Posterior cingulate gyrus (tissue), 11 donors: ENCODE measurements at regions not wholly inside any gene's neighbourhood (a gene's known extent, or its start where the extent isn't known, plus 50 kb on each side); places are given as distances from the start of the nearest gene placed in this dataset.

Source experiments
- DNase-seq, 10 donors: peaks; one replicate each; pipeline versions ENCODE4 v3.0.0 to v3.0.0-alpha.2; 2020 to 2021; ENCODE audit warnings: mixed read lengths in 3 of 10
- intact Hi-C: fragments of 100-400 bp; cut with DNase I; formaldehyde crosslinking; loops from one replicate; pipeline ENCODE4 v1.15.1; 2023

- DNase-seq, result no peak
- intact Hi-C loops, result loop anchor here (5.0 kb wide), 2 partner anchors 1210 to 1290 kb away; no protein-coding TSS in a partner anchor
Measured at GRCh38 chr12:91361864-91362263, 179.2 kb upstream of the DCN start.

DNA sequence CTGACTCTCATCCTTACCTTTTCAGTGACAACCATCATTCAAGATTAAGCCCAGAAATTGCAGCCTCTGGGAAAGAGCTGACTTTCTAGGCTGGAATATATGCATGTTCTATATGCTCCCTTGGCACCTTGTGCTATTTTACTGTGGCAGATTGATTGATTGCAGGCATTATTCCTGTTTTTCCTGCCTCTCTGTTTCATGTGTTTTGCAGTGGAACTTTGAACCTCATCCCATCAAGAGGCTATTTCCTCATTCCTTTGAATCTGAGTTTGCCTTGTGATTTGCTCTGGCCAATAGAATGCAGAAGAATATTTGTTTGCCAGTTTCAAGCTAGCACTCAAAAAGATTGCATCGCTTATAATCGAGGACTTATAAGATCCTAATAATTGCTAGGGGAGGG lies 174.8 kb upstream of the DCN start:
- no peak for DNase-seq
- intact Hi-C loops, result loop anchor here (5.0 to 10.0 kb wide), 2 partner anchors 183 to 380 kb away; no protein-coding TSS in a partner anchor

GRCh38 chr12:91356405-91356804 lies 173.8 kb upstream of the DCN start:
- DNase-seq, result no peak
- intact Hi-C loops, result loop anchor here (5.0 to 10.0 kb wide), 2 partner anchors 182 to 379 kb away; no protein-coding TSS in a partner anchor

GRCh38 chr12:91355150-91356006 lies 172.8 kb upstream of the DCN start:
- peak; percentile 20 to 94 (median 71) for DNase-seq
- intact Hi-C loops, result loop anchor here (5.0 to 10.0 kb wide), 2 partner anchors 181 to 378 kb away; no protein-coding TSS in a partner anchor

DNA sequence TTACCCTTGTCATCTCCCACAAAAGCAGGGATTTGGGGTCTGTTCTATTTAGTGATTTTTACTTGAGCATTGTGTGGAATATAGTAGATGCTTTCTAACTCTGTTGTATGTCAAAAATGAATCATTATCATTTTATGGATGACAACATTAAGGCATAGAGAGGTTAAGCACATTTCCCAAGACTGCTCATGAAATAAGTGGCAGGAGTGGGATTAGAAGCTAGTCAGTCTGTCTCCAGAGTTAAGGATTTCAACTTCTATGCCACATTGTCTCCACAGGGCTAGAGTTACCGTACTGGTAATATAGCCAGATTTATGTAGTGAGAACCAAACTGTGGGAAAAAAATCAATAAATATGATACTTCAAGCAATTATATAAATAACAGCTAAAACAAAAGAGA lies 170.6 kb upstream of the DCN start:
- intact Hi-C loops, result loop anchor here (10.0 kb wide), 1 partner anchor 178 kb away; no protein-coding TSS in a partner anchor

GRCh38 chr12:91349476-91349875 lies 166.9 kb upstream of the DCN start:
- DNase-seq, result no peak
- intact Hi-C loops, result no loop called here

More for the DNA sequence above, 170.6 kb upstream of the DCN start:
- no peak for DNase-seq

DNA sequence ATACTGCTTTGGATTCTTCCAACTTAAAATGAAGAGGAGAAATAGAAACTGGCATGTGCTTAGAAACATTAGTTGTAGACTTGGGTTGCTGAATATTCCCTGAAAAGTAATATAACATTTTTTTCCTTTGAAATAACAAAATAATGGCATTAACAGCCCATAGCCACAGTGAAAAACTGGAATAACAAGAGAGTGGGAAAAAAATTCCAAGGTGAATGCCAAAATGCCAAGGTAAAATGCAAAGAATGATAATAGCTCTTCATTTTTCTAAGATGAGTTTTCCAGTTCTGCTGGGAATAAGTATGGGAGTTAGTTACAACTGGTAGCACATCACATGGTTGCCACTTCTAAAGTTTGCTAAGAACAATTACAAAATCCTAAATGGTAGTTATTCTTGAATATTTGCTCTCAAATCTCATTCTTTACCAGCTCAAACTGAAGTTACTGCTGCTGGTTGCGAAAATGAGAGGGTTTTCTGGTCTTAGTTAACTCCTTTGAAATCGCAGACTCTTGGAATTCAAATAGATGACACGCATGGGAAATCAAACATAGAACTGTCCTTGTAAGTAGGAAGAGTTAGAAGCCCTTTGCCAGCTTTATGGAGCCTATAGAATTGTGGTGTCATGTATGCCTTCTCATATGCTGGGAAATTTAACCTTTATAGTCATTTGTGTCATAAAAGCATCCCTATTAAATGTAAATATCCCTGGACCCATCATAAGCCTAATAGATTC lies 165.0 kb upstream of the DCN start:
- no peak for DNase-seq
- intact Hi-C loops, result no loop called here

DNA sequence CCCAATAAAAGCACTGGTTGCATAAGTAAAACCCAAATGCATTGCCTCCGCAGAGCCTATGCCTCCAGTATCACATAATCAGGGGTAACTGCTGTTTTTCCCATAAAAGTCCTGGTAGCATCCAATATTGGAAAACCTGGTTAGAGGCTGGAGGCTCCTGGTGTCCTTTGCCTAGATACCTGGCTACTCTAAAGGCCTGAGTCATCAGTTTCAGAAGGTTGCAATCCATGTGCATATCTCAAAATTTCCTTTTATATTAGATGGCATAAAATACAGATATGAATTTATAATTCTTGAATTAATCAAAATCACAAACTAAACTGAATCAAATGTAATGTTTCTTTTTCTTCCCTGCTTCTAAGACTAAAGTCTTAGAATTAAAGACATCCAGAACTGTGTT lies 164.2 kb upstream of the DCN start:
- DNase-seq, result no peak
- intact Hi-C loops, result no loop called here

DNA sequence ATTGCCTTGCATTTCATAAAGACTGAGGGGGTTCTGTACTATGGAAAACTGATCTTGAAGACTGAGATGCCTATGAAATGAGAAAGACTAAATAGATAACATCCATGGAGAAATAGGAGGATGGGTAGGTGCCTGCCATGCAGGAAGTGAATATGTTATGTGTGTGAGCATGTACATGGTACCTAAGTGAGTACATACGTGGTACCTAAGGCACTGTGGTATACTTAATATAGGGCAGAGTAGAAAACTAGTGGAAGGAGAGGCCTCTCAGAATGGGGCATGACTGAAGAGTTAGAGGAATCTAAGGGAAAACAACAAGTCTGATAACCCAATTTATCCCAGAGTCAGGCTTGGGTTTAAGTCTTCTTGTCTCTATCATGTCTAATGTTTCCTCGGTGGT lies 161.8 kb upstream of the DCN start:
- intact Hi-C loops, result no loop called here

DNA sequence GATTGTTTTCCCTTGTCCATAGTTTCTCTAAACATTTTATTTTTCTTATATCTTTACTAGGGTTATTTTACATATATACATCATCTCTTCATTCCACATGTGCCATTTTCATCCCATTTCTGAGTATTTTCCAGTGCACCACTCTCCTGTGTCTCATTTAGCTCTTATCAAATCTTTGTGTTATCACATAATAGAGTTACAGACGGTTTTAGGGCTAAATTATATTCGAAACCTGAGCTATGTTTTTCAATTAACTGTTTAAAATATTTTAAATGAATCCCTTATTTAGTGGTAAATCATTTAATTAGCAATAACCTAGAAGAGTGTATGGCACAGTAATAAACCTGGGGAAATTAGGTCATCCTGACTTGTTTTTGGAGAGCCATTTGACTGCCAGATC lies 160.4 kb upstream of the DCN start:
- intact Hi-C loops, result no loop called here
- DNase-seq, result no peak

More for the DNA sequence above, 161.8 kb upstream of the DCN start:
- DNase-seq, result no peak

DNA sequence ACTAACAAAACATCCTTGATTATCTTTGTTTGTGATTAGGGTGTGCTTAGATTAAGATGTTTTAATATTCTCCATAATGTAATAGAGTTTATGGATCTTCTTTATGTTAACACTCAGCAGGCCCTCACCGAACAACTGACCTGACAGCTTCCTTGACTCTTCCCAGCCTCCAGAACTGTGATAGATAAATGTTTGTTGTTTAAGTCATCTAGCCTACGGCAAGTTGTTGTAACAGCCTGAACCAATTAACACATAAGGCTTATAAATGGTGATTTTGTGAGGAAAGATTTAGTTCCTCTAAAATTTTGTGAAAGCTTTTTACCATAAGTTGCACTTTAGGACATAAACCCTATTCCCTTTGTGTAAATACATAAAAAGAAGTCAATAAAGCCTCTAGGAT lies 156.5 kb upstream of the DCN start:
- DNase-seq, result no peak
- intact Hi-C loops, result no loop called here

DNA sequence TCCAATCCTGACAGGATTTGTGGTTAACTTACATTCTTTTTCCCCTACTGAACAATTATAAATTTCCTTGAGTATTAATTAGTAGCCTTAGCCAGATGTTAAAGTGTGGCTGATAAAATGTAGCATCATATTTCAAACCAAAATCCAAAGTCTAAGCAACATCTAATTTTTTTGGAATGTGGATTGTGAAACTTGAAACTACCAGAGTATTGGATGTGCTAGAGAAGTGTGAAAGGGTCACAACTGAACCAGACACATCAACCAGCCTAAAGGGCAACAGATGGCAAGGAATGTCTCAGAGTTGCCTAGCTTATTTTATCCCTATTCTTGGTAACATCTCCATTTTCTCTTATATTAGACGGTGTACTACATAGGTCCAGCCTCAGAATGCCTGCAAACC lies 153.1 kb upstream of the DCN start:
- intact Hi-C loops, result no loop called here
- no peak for DNase-seq

DNA sequence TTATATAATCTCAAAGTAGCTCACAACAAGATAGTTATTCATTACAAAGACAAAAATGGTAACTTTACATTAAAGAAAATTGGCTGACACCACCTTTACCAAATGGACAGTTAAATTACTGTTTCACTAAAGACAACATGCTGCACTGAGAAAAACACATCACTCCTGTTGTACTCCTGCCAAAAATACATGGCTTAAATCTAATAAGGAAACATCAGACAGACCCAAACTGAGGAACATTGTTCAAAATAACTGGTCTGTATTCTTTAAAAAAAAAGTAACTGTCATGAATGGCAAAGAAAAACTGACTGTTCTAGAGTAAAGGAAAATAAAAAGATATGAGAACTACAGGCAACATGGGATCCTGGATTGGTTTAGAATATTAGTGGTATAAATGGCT lies 151.3 kb upstream of the DCN start:
- no peak for DNase-seq
- intact Hi-C loops, result no loop called here

GRCh38 chr12:91332302-91332701 lies 149.7 kb upstream of the DCN start:
- intact Hi-C loops, result no loop called here
- DNase-seq, result no peak

DNA sequence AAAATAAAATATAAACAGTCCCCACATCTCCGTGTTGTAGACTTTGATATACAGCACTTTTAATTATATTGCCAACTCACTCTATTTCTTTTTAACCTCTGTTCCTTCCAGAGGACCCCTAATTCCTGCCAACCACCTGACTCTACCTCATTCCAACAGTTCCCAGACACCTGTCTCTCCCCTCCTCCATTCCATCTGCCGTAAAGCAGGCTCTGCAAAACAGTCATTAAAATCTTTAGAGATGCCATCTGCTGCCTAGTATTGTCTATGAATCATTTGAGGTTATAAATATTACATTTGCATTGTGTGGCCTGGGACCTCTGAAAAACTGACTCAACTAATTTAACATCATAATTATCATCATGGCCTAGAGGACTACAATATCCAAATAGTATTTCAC lies 148.8 kb upstream of the DCN start:
- no peak for DNase-seq
- intact Hi-C loops, result no loop called here

- intact Hi-C loops, result loop anchor here (5.0 kb wide), 2 partner anchors 136 to 351 kb away; no protein-coding TSS in a partner anchor
- no peak for DNase-seq
Measured at GRCh38 chr12:91328451-91328850, 145.8 kb upstream of the DCN start.

GRCh38 chr12:91327889-91328288 lies 145.3 kb upstream of the DCN start:
- intact Hi-C loops, result loop anchor here (5.0 kb wide), 2 partner anchors 136 to 351 kb away; no protein-coding TSS in a partner anchor
- no peak for DNase-seq

DNA sequence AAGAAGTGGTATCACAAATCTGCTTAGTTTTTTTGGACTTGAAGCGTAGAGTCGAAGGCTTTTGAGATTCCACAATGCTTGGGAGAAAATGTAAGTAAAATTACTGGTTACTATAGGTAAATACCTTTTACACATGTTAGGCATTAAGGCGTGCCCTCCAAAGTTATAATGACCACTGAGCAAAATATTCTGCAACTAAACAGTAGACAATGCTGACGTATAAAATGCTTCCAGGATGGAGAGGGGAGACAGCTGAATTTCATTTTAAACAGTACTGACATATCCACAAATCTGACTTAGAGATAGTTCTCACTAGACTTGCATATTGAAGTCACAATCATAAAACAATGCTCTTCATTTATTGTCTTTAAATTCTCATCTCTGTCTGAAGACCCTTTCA lies 144.5 kb upstream of the DCN start:
- intact Hi-C loops, result loop anchor here (5.0 kb wide), 2 partner anchors 135 to 350 kb away; no protein-coding TSS in a partner anchor
- DNase-seq, result no peak

DNA sequence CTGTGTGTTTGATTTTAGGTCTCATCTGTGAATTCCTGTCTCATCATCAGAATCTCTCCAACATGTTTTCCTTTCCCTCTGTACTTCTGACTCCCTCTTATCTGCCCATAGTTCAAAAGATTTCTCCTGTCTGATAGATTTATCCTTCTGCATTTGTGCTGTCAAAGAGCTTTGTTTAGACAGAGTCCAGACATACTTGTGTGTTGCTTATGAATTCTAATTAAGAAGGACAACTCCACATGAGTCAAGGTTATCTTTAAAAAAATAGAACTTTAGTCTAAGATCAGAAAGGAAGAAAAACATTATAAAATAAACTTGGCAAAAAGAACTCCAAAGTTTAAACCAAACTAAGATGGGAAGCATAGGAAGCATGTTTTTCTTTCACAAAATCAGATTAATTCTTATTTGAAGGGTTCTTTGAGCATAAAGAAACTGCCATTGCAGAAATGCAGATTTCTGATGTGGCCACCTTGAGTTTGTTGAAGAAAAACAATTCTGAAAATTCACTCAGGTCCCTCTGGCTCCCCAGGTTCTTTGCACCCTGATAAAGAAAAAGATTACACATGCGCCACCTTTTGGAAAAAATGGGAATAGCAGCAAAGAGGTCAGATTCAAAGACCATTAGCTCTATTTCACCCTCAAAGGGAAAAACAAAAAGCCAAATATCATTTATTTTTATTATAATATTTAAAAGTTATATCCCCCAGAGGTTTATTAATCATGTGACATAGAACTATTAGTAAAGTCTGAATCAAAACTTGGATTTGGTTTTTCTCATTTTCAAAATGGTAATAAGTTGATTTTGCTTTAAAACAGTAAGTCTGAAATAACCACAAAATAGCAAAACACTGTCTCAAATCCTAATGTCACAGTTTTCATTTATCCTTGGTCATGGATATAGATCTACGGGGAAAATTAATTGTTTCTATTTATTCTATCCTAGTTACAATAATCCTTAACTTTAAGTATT lies 143.7 kb upstream of the DCN start:
- intact Hi-C loops, result loop anchor here (1.0 to 5.0 kb wide), 3 partner anchors 134 to 349 kb away; no protein-coding TSS in a partner anchor
- peak in 1 of 10 donors; percentile 26 for DNase-seq

- no peak for DNase-seq
- intact Hi-C loops, result no loop called here
Measured at GRCh38 chr12:91320999-91321398, 138.4 kb upstream of the DCN start.
